GM21737 (cell line): ENCODE measurements at regions not wholly inside any gene's neighbourhood (a gene's known extent, or its start where the extent isn't known, plus 50 kb on each side); places are given as distances from the start of the nearest gene placed in this dataset.

Experiments
- ATAC-seq: cut with Tn5 transposase; IDR thresholded peaks from one replicate; pipeline ENCODE4 v1.9.1; 2021; ENCODE audit warnings: mild to moderate bottlenecking, moderate library complexity; ENCODE audit not compliant: unreplicated experiment

DNA sequence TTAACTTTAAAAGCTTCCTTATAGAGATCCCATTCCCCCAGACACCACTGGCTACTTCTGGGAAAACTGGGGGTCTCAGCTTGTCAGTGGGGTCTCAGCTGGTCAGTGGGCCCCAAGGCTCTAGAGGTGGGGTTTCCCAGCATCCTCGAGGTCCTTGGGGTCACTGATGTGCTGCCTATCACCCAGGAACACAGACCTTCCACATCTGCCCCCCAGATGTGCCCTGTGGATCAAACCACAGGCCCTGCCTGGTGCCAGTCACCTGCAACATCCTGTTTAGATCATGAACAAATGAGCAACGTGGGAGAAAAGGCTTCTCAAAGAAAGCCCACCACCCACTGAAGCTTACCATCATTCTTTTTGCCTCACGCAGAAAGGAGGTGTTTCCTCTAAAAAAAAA, 165.6 kb upstream of the FSTL4 start:
- no peak for ATAC-seq

GRCh38 chr5:133775584-133776304, 163.4 kb upstream of the FSTL4 start:
- ATAC-seq, result no peak

GRCh38 chr5:133773247-133774202, 161.2 kb upstream of the FSTL4 start:
- no peak for ATAC-seq

- ATAC-seq, result no peak
Measured at GRCh38 chr5:133769842-133770241, 157.5 kb upstream of the FSTL4 start.

DNA sequence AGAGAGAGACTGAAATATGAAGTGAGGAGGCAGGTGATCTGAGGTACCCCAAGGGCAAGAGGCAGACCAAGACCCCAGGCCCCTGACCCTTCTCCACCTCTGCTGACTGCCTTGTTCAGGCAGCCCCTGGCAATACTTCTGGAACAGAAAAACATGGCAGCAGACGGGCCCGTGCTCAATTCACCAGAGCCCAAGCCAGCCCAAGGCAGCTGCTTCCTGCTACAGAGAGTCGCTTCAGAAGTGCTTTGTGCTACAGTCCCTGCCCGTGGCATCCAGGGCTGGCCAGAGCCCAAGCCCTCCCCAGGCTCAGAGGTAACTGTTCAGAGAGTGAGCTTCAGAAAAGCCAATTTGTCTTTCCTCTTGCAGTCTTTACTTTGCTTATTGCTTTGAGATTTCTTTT, 151.4 kb upstream of the FSTL4 start:
- no peak for ATAC-seq

GRCh38 chr5:133761632-133762031, 149.3 kb upstream of the FSTL4 start:
- ATAC-seq, result no peak

GRCh38 chr5:133760532-133760931, 148.2 kb upstream of the FSTL4 start:
- no peak for ATAC-seq

DNA sequence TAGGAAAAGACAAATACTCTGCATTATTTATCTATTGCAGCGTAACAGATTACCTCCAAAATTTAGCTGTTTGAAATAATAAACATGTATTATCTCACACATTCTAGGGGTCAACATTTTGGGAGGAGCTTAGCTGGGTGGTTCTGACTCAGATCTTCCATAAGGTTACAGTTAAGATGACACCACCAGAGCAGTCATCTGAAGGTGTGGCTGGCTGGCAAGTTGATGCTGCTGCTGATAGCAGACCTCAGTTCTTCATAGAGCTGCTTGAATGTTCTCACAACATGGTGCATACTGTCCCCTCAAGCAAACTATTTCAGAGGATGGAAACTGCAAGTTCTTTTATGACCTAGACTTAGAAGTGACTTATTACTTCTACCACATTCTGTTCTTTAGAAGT, 146.3 kb upstream of the FSTL4 start:
- ATAC-seq, result no peak

DNA sequence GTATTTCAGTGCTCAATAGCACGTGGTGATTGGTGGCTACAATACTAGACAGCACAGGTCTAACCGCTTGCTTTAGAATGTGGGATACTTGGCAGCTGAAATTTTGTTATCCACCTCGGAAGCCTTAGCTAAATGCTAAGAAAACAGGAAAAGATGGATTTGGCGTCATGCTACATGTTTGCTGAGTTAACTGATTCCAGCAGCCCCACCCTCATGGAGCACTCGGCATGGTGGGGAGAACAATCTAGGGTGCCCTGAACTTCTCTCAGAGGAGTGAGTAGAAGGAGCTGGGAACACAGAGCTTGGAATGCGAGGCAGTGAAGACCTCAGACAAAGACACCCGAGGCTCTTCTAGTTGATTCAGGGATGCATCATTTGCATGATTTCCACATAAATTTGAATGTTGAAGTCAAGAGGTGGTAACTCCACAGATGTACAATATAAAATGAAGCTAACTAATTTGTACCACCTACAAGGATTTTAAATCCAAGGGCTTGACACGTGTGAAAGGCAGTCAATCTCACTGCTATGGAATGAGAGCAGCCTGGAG, 145.1 kb upstream of the FSTL4 start:
- ATAC-seq, result no peak

- no peak for ATAC-seq
Measured at GRCh38 chr5:133756756-133757155, 144.4 kb upstream of the FSTL4 start.

DNA sequence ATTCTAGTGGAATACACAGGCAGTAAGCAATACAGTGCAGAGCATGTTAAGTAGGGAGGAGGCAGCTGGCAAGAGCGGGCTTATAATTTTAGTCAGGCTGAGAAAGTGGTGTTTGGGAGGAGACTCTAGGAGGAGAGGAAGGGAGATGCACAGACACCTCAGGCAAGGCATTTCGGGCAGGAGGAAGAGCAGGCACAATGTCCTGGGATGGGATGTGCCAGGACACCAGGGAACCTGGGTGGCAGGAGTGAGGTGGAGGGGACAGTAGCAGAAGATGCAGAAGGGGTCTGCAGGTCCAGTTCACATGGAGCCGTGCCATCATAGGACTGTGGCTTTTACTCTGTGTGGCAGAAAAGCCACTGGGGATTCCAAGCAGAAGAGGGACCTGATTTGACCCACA, 143.7 kb upstream of the FSTL4 start:
- ATAC-seq, result no peak

GRCh38 chr5:133754575-133755169, 142.3 kb upstream of the FSTL4 start:
- no peak for ATAC-seq

GRCh38 chr5:133753856-133754255, 141.5 kb upstream of the FSTL4 start:
- ATAC-seq, result no peak

- ATAC-seq, result no peak
Measured at GRCh38 chr5:133751846-133752245, 139.5 kb upstream of the FSTL4 start.

DNA sequence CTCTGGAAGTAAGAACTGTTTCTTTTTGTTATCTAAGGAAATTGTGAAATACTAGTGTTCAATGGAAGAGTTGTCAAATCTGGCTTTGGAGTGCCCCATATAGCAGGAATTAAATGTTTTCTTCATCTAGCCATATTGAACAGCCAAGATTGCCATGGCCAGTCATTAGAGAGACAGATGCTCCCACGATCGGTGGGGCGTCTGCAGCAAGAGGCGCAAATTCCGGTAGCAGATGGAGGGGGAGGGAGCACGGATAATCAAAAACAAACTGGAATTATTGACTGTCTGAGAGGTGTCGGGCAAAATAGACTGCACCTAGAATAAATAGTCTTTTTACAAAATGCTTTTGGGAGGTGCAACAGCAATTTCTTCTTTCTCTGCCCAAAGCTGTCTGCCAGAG, 139.1 kb upstream of the FSTL4 start:
- no peak for ATAC-seq

- ATAC-seq, result no peak
Measured at GRCh38 chr5:133750856-133751255, 138.5 kb upstream of the FSTL4 start.

GRCh38 chr5:133750356-133750755, 138.0 kb upstream of the FSTL4 start:
- ATAC-seq, result no peak

DNA sequence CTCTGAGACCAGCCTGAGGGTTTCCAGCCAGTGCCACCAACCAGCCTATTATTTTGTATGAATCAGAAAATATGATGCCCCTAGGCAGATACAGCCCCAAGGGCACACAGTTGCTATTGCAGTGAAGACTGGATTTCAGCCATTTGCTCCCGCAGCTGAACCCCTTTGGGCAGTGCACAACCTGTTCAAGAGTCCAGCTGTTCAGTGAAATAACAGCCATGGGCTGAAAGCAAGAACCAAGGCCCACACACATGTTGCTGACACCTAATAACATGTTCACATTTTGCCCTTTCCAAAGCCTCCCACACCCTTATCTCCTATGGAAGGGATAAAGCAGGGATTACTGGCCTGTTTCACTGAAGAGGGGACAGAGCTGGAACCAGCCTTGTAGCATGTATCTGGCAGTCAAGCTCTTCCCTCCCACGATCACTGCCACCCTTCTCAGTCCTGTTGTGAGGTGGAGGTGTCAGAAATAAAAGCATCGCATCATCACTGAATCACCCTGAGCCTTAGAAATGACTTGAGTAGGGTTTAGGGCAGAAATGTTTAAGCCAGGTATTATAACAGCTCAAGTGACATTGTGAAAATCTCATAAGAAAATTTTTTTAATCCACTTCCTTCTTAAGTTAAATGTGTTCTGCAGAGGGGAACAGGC, 137.1 kb upstream of the FSTL4 start:
- no peak for ATAC-seq

DNA sequence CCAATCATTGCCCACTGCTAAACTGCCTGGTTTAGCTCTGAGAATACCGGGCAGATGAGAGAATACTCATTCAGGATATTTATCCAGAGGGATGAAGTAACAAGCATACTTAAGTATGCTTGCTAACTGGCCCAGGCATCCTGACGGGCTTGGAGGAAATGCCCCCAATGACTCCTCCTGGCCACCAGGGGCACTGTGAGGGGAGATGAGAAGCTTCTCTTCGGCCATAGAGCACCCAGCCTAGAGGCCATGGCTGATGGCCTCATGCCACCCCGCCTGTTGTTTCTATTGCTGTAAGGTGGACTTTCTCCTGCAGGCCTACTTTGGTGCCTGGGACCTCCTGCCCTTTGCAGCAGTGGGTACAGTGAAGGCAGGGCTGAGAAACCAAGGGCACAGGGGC, 134.5 kb upstream of the FSTL4 start:
- ATAC-seq, result no peak

DNA sequence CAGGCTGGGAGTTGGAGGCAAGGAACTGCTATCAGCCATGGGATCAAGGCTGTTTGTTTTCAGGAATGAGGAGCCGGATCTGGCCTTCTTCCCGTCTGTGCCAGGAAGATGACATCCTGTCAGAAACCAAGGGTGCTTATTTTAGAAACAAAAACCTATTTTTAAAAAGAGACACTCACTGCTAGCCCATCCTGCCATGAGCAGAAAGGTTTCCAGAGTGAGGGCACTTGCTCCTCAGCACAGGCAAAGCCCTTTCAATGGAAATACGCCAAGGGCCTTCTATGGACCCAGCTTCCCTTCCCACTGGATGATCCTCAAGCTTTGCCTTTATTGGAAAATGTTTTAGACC, 132.6 kb upstream of the FSTL4 start:
- ATAC-seq, result no peak
